HG03108 (cell line): ENCODE measurements at regions not wholly inside any gene's neighbourhood (a gene's known extent, or its start where the extent isn't known, plus 50 kb on each side); places are given as distances from the start of the nearest gene placed in this dataset.
"Not testable (repeated sequence)": the region's sequence is repeated elsewhere in the genome, so short reads cannot be mapped to it uniquely, and the experiment has no call there.

Experiments used
- ATAC-seq: cut with Tn5 transposase; IDR thresholded peaks from one replicate; pipeline ENCODE4 v1.9.1; 2021; ENCODE audit warnings: moderate library complexity; ENCODE audit not compliant: unreplicated experiment

GRCh38 chr5:67989456-67989855 lies 226.1 kb upstream of the PIK3R1 start:
- no peak for ATAC-seq

GRCh38 chr5:67986761-67987160 lies 228.8 kb upstream of the PIK3R1 start:
- no peak for ATAC-seq

- no peak for ATAC-seq
Observed at GRCh38 chr5:67985686-67986387, 229.7 kb upstream of the PIK3R1 start.

- no peak for ATAC-seq
Observed at GRCh38 chr5:67984546-67984945, 231.0 kb upstream of the PIK3R1 start.

GRCh38 chr5:67983251-67984110 lies 232.1 kb upstream of the PIK3R1 start:
- no peak for ATAC-seq

- ATAC-seq: not testable (repeated sequence)
Observed at GRCh38 chr5:67982160-67982559, 233.4 kb upstream of the PIK3R1 start.

GRCh38 chr5:67978171-67978570 lies 237.4 kb upstream of the PIK3R1 start:
- no peak for ATAC-seq

- no peak for ATAC-seq
Observed at GRCh38 chr5:67976891-67977601, 238.5 kb upstream of the PIK3R1 start.

GRCh38 chr5:67976181-67976580 lies 239.4 kb upstream of the PIK3R1 start:
- ATAC-seq: no peak

- no peak for ATAC-seq
Observed at GRCh38 chr5:67974471-67974870, 241.1 kb upstream of the PIK3R1 start.

- ATAC-seq: no peak
Observed at GRCh38 chr5:67974054-67974453, 241.5 kb upstream of the PIK3R1 start.

- no peak for ATAC-seq
Observed at GRCh38 chr5:67971971-67972821, 243.4 kb upstream of the PIK3R1 start.

GRCh38 chr5:67971223-67971830 lies 244.2 kb upstream of the PIK3R1 start:
- ATAC-seq: no peak

- ATAC-seq: no peak
Observed at GRCh38 chr5:67969631-67970030, 245.9 kb upstream of the PIK3R1 start.

GRCh38 chr5:67969176-67969575 lies 246.4 kb upstream of the PIK3R1 start:
- ATAC-seq: no peak

GRCh38 chr5:67966712-67967111 lies 248.8 kb upstream of the PIK3R1 start:
- ATAC-seq: no peak

- ATAC-seq: no peak
Observed at GRCh38 chr5:67964619-67965018, 250.9 kb upstream of the PIK3R1 start.

GRCh38 chr5:67963789-67964519 lies 251.6 kb upstream of the PIK3R1 start:
- ATAC-seq: no peak

GRCh38 chr5:67960939-67961338 lies 254.6 kb upstream of the PIK3R1 start:
- no peak for ATAC-seq

- ATAC-seq: no peak
Observed at GRCh38 chr5:67957374-67957773, 258.2 kb upstream of the PIK3R1 start.
